Tibial nerve (tissue), 4 donors: ENCODE measurements at regions not wholly inside any gene's neighbourhood (a gene's known extent, or its start where the extent isn't known, plus 50 kb on each side); places are given as distances from the start of the nearest gene placed in this dataset.

Experiments used
- DNase-seq, 2 donors: peaks; one replicate each; pipeline ENCODE4 v3.0.0-alpha.2; 2019; ENCODE audit warnings: low spot score in 2 of 2
- H3K27ac ChIP-seq, 4 donors: fragments of 200-600 bp; sonication (generic) in 3 of 4; one replicate each; pipeline ENCODE4 v1.5.1; 2017 to 2019; ENCODE audit warnings: mild to moderate bottlenecking in 1 of 4
- H3K27me3 ChIP-seq, 2 donors: fragments of 200-600 bp; sonication (generic) in 1 of 2; one replicate each; pipeline versions ENCODE4 v1.5.1 to v1.6.0; 2017 to 2019
- H3K36me3 ChIP-seq, 3 donors: fragments of 200-600 bp; sonication (generic); one replicate each; pipeline ENCODE4 v1.5.1; 2018 to 2019
- H3K4me1 ChIP-seq, 4 donors: fragments of 200-600 bp; sonication (generic) in 3 of 4; one replicate each; pipeline ENCODE4 v1.5.1; 2017 to 2019
- H3K4me3 ChIP-seq, 4 donors: fragments of 200-600 bp; sonication (generic) in 3 of 4; one replicate each; pipeline ENCODE4 v1.5.1; 2017 to 2019; ENCODE audit warnings: mild to moderate bottlenecking in 1 of 4, moderate library complexity in 1 of 4
- H3K9me3 ChIP-seq, 4 donors: fragments of 200-600 bp; sonication (generic) in 3 of 4; one replicate each; pipeline ENCODE4 v1.5.1; 2017 to 2019
- CTCF ChIP-seq, 5 experiments: fragments of 200-600 bp in 3 of 5; fragments of 450-650 bp in 2 of 5; sonication (generic) in 3 of 5; IDR thresholded peaks; one replicate each; pipeline ENCODE4 v1.5.1; 2016 to 2019; ENCODE audit warnings: antibody characterized with exemption in 5 of 5, mild to moderate bottlenecking in 3 of 5, moderate library complexity in 2 of 5
- EP300 ChIP-seq, 2 donors: sonication (generic); formaldehyde crosslinking; IDR thresholded peaks; one replicate each; pipeline ENCODE4 v1.6.1; 2017; ENCODE audit warnings: antibody characterized with exemption in 2 of 2, mild to moderate bottlenecking in 1 of 2
- POLR2A ChIP-seq, 2 donors: fragments of 450-650 bp; IDR thresholded peaks; one replicate each; pipeline ENCODE4 v1.6.1; 2017; ENCODE audit warnings: antibody characterized with exemption in 2 of 2, mild to moderate bottlenecking in 2 of 2, moderate library complexity in 2 of 2
- WGBS, 2 donors: methylation state at CpG; one replicate each; pipeline ENCODE4 v1.1.5; 2018; 5-methylcytosine and 5-hydroxymethylcytosine counted together

- Histone ChIP-seq H3K27ac (no peak overlapping the region), H3K36me3 (no peaks in the 10 kb centered on the region), H3K27me3 (no peaks in the 10 kb centered on the region), H3K4me3 (no peak overlapping the region), H3K9me3 (no peaks in the 10 kb centered on the region), H3K4me1 (no peaks in the 10 kb centered on the region)
- TF ChIP-seq CTCF (IDR thresholded peaks at IDR 0.05) (no peak), POLR2A (IDR thresholded peaks at IDR 0.05) (no peak), EP300 (IDR thresholded peaks at IDR 0.05) (no peak)
- no peak for DNase-seq
- 51 to 58% methylated on average over 4 of the region's 4 CpGs for WGBS, 2 donors
Measured at GRCh38 chr9:87285183-87285850, 212.3 kb upstream of the DAPK1 start.

- H3K9me3 ChIP-seq: no peaks in the 10 kb centered on the region
- no peak for TF ChIP-seq CTCF (IDR thresholded peaks at IDR 0.05)
- no peak for TF ChIP-seq POLR2A (IDR thresholded peaks at IDR 0.05)
- TF ChIP-seq EP300 (IDR thresholded peaks at IDR 0.05): no peak
- H3K36me3 ChIP-seq: no peaks in the 10 kb centered on the region
- DNase-seq: no peak
- H3K4me1 ChIP-seq: no peaks in the 10 kb centered on the region
- H3K27ac ChIP-seq: no peak overlapping the region
- no peaks in the 10 kb centered on the region for H3K27me3 ChIP-seq
- no peak overlapping the region for H3K4me3 ChIP-seq
Measured at GRCh38 chr9:87286506-87286905, 211.2 kb upstream of the DAPK1 start.

- TF ChIP-seq CTCF (IDR thresholded peaks at IDR 0.05): no peak
- TF ChIP-seq EP300 (IDR thresholded peaks at IDR 0.05): no peak
- TF ChIP-seq POLR2A (IDR thresholded peaks at IDR 0.05): no peak
- H3K9me3 ChIP-seq: peaks cover 0 to 3% (median 0%) of the 10 kb centered on the region in 4 donors
- DNase-seq: no peak
- 56 to 57% methylated on average over 4 of the region's 4 CpGs for WGBS, 2 donors
- no peaks in the 10 kb centered on the region for H3K36me3 ChIP-seq
- H3K4me3 ChIP-seq: no peak overlapping the region
- no peak overlapping the region for H3K27ac ChIP-seq
- H3K27me3 ChIP-seq: no peaks in the 10 kb centered on the region
- no peaks in the 10 kb centered on the region for H3K4me1 ChIP-seq
Measured at GRCh38 chr9:87290241-87291052, 207.2 kb upstream of the DAPK1 start.

GRCh38 chr9:87292449-87293191 lies 205.0 kb upstream of the DAPK1 start:
- no peaks in the 10 kb centered on the region for H3K36me3 ChIP-seq
- H3K9me3 ChIP-seq: peaks cover 0 to 3% (median 0%) of the 10 kb centered on the region in 4 donors
- no peak overlapping the region for H3K27ac ChIP-seq
- no peaks in the 10 kb centered on the region for H3K4me1 ChIP-seq
- no peaks in the 10 kb centered on the region for H3K27me3 ChIP-seq
- WGBS, 2 donors: 44 to 68% methylated on average over 2 of the region's 2 CpGs
- no peak overlapping the region for H3K4me3 ChIP-seq
- DNase-seq: no peak
- TF ChIP-seq CTCF (IDR thresholded peaks at IDR 0.05) (no peak), POLR2A (IDR thresholded peaks at IDR 0.05) (no peak), EP300 (IDR thresholded peaks at IDR 0.05) (no peak)

GRCh38 chr9:87294126-87294525 lies 203.5 kb upstream of the DAPK1 start:
- Histone ChIP-seq H3K36me3 (no peaks in the 10 kb centered on the region), H3K4me1 (no peaks in the 10 kb centered on the region), H3K27ac (no peak overlapping the region), H3K27me3 (no peaks in the 10 kb centered on the region), H3K9me3 (peaks cover 0 to 3% (median 0%) of the 10 kb centered on the region in 4 donors), H3K4me3 (no peak overlapping the region)
- no peak for TF ChIP-seq CTCF (IDR thresholded peaks at IDR 0.05)
- TF ChIP-seq POLR2A (IDR thresholded peaks at IDR 0.05): no peak
- WGBS, 2 donors: 84 to 89% methylated on average over 2 of the region's 2 CpGs
- DNase-seq: no peak
